AG09309 (cell line): ENCODE measurements at regions not wholly inside any gene's neighbourhood (a gene's known extent, or its start where the extent isn't known, plus 50 kb on each side); places are given as distances from the start of the nearest gene placed in this dataset.

ENCODE experiments used
- DNase-seq: peaks from one replicate; pipeline ENCODE4 v3.0.0-alpha.2; 2010; ENCODE audit warnings: low read depth
- H3K4me3 ChIP-seq: 2 replicates; pipeline ENCODE4 v1.5.1; 2011; ENCODE audit warnings: mild to moderate bottlenecking, low read depth, low read length, moderate library complexity; ENCODE audit not compliant: control insufficient read depth
- TF ChIP-seq, protein P1 (sequence below): IDR thresholded peaks from 2 replicates; pipeline ENCODE4 v1.5.1; 2011; ENCODE audit warnings: mild to moderate bottlenecking, low read depth, low read length, inconsistent platforms; ENCODE audit not compliant: insufficient read depth, control insufficient read depth; ENCODE audit errors: missing control alignments

- TF ChIP-seq, protein P1, sequence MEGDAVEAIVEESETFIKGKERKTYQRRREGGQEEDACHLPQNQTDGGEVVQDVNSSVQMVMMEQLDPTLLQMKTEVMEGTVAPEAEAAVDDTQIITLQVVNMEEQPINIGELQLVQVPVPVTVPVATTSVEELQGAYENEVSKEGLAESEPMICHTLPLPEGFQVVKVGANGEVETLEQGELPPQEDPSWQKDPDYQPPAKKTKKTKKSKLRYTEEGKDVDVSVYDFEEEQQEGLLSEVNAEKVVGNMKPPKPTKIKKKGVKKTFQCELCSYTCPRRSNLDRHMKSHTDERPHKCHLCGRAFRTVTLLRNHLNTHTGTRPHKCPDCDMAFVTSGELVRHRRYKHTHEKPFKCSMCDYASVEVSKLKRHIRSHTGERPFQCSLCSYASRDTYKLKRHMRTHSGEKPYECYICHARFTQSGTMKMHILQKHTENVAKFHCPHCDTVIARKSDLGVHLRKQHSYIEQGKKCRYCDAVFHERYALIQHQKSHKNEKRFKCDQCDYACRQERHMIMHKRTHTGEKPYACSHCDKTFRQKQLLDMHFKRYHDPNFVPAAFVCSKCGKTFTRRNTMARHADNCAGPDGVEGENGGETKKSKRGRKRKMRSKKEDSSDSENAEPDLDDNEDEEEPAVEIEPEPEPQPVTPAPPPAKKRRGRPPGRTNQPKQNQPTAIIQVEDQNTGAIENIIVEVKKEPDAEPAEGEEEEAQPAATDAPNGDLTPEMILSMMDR = no peak
- H3K4me3 ChIP-seq = no peak overlapping the region
- no peak for DNase-seq
Observed at GRCh38 chr3:145578471-145578870, 582.5 kb downstream of the PLOD2 start.

- DNase-seq = no peak
- H3K4me3 ChIP-seq = no peak overlapping the region
- TF ChIP-seq, protein P1 = no peak
Observed at GRCh38 chr3:145581694-145582093, 579.3 kb downstream of the PLOD2 start.

DNA sequence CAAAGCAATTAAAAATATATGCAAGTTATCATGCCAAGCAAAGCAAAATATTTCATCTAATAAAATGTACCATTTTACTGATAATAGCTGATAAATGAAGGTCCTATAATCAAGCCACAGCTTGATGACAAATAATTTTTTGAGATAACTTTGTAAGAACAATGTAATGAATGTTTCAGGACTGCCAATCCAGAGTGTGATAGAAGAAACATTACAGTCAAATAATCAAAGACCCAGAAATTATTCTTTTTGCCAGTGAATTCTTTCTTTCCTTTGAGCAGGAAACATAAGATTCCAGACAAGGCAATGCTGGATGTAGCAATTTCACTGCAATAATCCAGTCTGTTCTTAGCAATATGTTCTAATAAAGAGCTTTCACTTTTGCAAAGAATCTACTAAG lies 556.1 kb downstream of the PLOD2 start:
- no peak overlapping the region for H3K4me3 ChIP-seq
- DNase-seq = no peak
- TF ChIP-seq, protein P1 = no peak

GRCh38 chr3:145620002-145620401 lies 541.0 kb downstream of the PLOD2 start:
- no peak for DNase-seq
- H3K4me3 ChIP-seq = no peak overlapping the region
- TF ChIP-seq, protein P1 = no peak

GRCh38 chr3:145620486-145620885 lies 540.5 kb downstream of the PLOD2 start:
- DNase-seq = no peak
- H3K4me3 ChIP-seq = no peak overlapping the region
- TF ChIP-seq, protein P1 = no peak

GRCh38 chr3:145623349-145623748 lies 537.6 kb downstream of the PLOD2 start:
- no peak overlapping the region for H3K4me3 ChIP-seq
- TF ChIP-seq, protein P1 = no peak
- DNase-seq = no peak

GRCh38 chr3:145628211-145628610 lies 532.8 kb downstream of the PLOD2 start:
- no peak overlapping the region for H3K4me3 ChIP-seq
- DNase-seq = no peak
- TF ChIP-seq, protein P1 = no peak
